HEK293T (cell line): ENCODE measurements at regions not wholly inside any gene's neighbourhood (a gene's known extent, or its start where the extent isn't known, plus 50 kb on each side); places are given as distances from the start of the nearest gene placed in this dataset.

Source experiments
- CTCF ChIA-PET: fragments of 350-600 bp; formaldehyde crosslinking; extraction: SDS; loops from one replicate; lab custom pipeline; 2021; ENCODE audit warnings: antibody characterized with exemption, inconsistent platforms; lab: Yijun Ruan, JAX
- POLR2A ChIA-PET: fragments of 350-600 bp; formaldehyde crosslinking; extraction: SDS; loops from one replicate; lab custom pipeline; 2020; ENCODE audit warnings: antibody characterized with exemption, inconsistent platforms; lab: Yijun Ruan, JAX
- DNase-seq: peaks from one replicate; pipeline ENCODE4 v3.0.0; 2012; ENCODE audit warnings: mixed read lengths; ENCODE audit errors: extremely low spot score
- ARNT ChIP-seq: fragments of 450-650 bp; IDR thresholded peaks from 2 replicates; pipeline ENCODE4 v1.6.1; 2017; ENCODE audit warnings: mild to moderate bottlenecking
- BHLHE40 ChIP-seq: fragments of 450-650 bp; IDR thresholded peaks from 2 replicates; pipeline ENCODE4 v1.6.1; 2016; ENCODE audit warnings: mild to moderate bottlenecking, moderate library complexity, borderline replicate concordance
- CTBP1 ChIP-seq: fragments of 450-650 bp; IDR thresholded peaks from 2 replicates; pipeline ENCODE4 v1.6.1; 2016; ENCODE audit warnings: borderline replicate concordance
- ELF4 ChIP-seq: fragments of 450-650 bp; IDR thresholded peaks from 2 replicates; pipeline ENCODE4 v1.6.1; 2017; ENCODE audit warnings: antibody characterized with exemption
- FOXA1 ChIP-seq: fragments of 450-650 bp; IDR thresholded peaks from 2 replicates; pipeline ENCODE4 v1.6.1; 2016; ENCODE audit warnings: mild to moderate bottlenecking
- FOXK2 ChIP-seq: fragments of 450-650 bp; IDR thresholded peaks from 2 replicates; pipeline ENCODE4 v1.6.1; 2016; ENCODE audit warnings: mild to moderate bottlenecking
- FOXM1 ChIP-seq: fragments of 450-650 bp; IDR thresholded peaks from 2 replicates; pipeline ENCODE4 v1.6.1; 2017; ENCODE audit warnings: mild to moderate bottlenecking, borderline replicate concordance
- HDGF ChIP-seq: fragments of 450-650 bp; IDR thresholded peaks from 2 replicates; pipeline ENCODE4 v1.6.1; 2017; ENCODE audit warnings: antibody characterized with exemption, borderline replicate concordance
- L3MBTL2 ChIP-seq: fragments of 450-650 bp; conservative IDR thresholded peaks from 2 replicates; pipeline ENCODE4 v1.6.1; 2016; ENCODE audit warnings: mild to moderate bottlenecking
- LEF1 ChIP-seq: fragments of 450-650 bp; IDR thresholded peaks from 2 replicates; pipeline ENCODE4 v1.6.1; 2017; ENCODE audit warnings: mild to moderate bottlenecking, borderline replicate concordance
- NFRKB ChIP-seq: fragments of 450-650 bp; IDR thresholded peaks from 2 replicates; pipeline ENCODE4 v1.6.1; 2016; ENCODE audit warnings: mild to moderate bottlenecking, moderate library complexity
- PKNOX1 ChIP-seq: fragments of 450-650 bp; IDR thresholded peaks from 2 replicates; pipeline ENCODE4 v1.6.1; 2016
- SP1 ChIP-seq: fragments of 450-650 bp; IDR thresholded peaks from 2 replicates; pipeline ENCODE4 v1.6.1; 2017
- SUZ12 ChIP-seq: fragments of 450-650 bp; IDR thresholded peaks from 2 replicates; pipeline ENCODE4 v1.6.1; 2016; ENCODE audit warnings: mild to moderate bottlenecking
- TARDBP ChIP-seq: fragments of 450-650 bp; IDR thresholded peaks from 2 replicates; pipeline ENCODE4 v1.6.1; 2016
- ZNF384 ChIP-seq: fragments of 450-650 bp; IDR thresholded peaks from 2 replicates; pipeline ENCODE4 v1.6.1; 2016

- TF ChIP-seq FOXK2 (no peak), ZNF384 (no peak), PKNOX1 (no peak), ARNT (no peak), SP1 (no peak), LEF1 (no peak), TARDBP (no peak), HDGF (no peak), NFRKB (no peak), FOXM1 (no peak), L3MBTL2 (no peak), FOXA1 (no peak), ELF4 (no peak), SUZ12 (no peak), BHLHE40 (no peak), CTBP1 (no peak)
- DNase-seq: no peak
- ChIA-PET CTCF (no interaction called here), POLR2A (no interaction called here)
These were observed 133.9 kb upstream of the CTAGE1 start for GRCh38 chr18:22551536-22552151.

GRCh38 chr18:22552254-22552653 lies 134.5 kb upstream of the CTAGE1 start:
- no peak for TF ChIP-seq BHLHE40
- TF ChIP-seq TARDBP: no peak
- no peak for TF ChIP-seq FOXK2
- no peak for TF ChIP-seq FOXM1
- no peak for TF ChIP-seq L3MBTL2
- no peak for TF ChIP-seq FOXA1
- TF ChIP-seq HDGF: no peak
- no peak for TF ChIP-seq ELF4
- no peak for TF ChIP-seq SP1
- TF ChIP-seq SUZ12: no peak
- no peak for TF ChIP-seq ZNF384
- no peak for TF ChIP-seq ARNT
- TF ChIP-seq PKNOX1: no peak
- DNase-seq: no peak
- ChIA-PET POLR2A (no interaction called here), CTCF (interaction anchor here (1.0 kb wide), 1 partner anchor 59 kb away, joined by 3 read pairs; no protein-coding TSS in a partner anchor)

- no peak for TF ChIP-seq NFRKB
- TF ChIP-seq HDGF: no peak
- no peak for TF ChIP-seq SUZ12
- no peak for TF ChIP-seq SP1
- TF ChIP-seq TARDBP: no peak
- no peak for TF ChIP-seq LEF1
- TF ChIP-seq ELF4: no peak
- no peak for TF ChIP-seq FOXA1
- TF ChIP-seq ZNF384: no peak
- no peak for TF ChIP-seq L3MBTL2
- no peak for TF ChIP-seq ARNT
- TF ChIP-seq BHLHE40: no peak
- no peak for TF ChIP-seq FOXK2
- TF ChIP-seq PKNOX1: no peak
- TF ChIP-seq CTBP1: no peak
- POLR2A ChIA-PET: no interaction called here
- CTCF ChIA-PET: interaction anchor here (1.0 kb wide), 1 partner anchor 60 kb away, joined by 3 read pairs; no protein-coding TSS in a partner anchor
- no peak for DNase-seq
These were observed 135.3 kb upstream of the CTAGE1 start for GRCh38 chr18:22552899-22553460.

- POLR2A ChIA-PET: interaction anchor here (1.3 to 1.9 kb wide), 3 partner anchors 63 to 90 kb away, joined by 4 to 8 read pairs (median 5); no protein-coding TSS in a partner anchor
- TF ChIP-seq BHLHE40 (no peak), ELF4 (no peak), SP1 (no peak), ARNT (no peak), TARDBP (no peak), LEF1 (no peak), HDGF (no peak), FOXA1 (no peak), SUZ12 (no peak), FOXK2 (no peak), NFRKB (no peak), PKNOX1 (no peak), L3MBTL2 (no peak), ZNF384 (no peak), FOXM1 (no peak)
- CTCF ChIA-PET: interaction anchor here (1.1 to 1.2 kb wide), 2 partner anchors 66 to 70 kb away, joined by 3 to 4 read pairs; no protein-coding TSS in a partner anchor
- DNase-seq: no peak
These were observed 138.8 kb upstream of the CTAGE1 start for GRCh38 chr18:22556222-22557167.
